Sigmoid colon (tissue), 4 donors: ENCODE measurements at regions not wholly inside any gene's neighbourhood (a gene's known extent, or its start where the extent isn't known, plus 50 kb on each side); places are given as distances from the start of the nearest gene placed in this dataset.

ENCODE experiments used
- EP300 ChIP-seq, 4 donors: sonication (generic); formaldehyde crosslinking; IDR thresholded peaks; one replicate each; pipeline ENCODE4 v1.6.1; 2017; ENCODE audit warnings: antibody characterized with exemption in 4 of 4
- POLR2A ChIP-seq, 2 donors: fragments of 450-650 bp; IDR thresholded peaks; one replicate each; pipeline ENCODE4 v1.6.1; 2016; ENCODE audit warnings: antibody characterized with exemption in 2 of 2, mild to moderate bottlenecking in 2 of 2, moderate library complexity in 2 of 2
- POLR2AphosphoS5 ChIP-seq, 4 donors: sonication (generic); formaldehyde crosslinking; IDR thresholded peaks; one replicate each; pipeline ENCODE4 v1.6.1; 2017; ENCODE audit warnings: antibody characterized with exemption in 4 of 4
- TF ChIP-seq, protein P1 (sequence below), 4 experiments: fragments of 450-650 bp in 3 of 4; fragments of 200-600 bp in 1 of 4; IDR thresholded peaks; one replicate each; pipeline ENCODE4 v1.5.1; 2016 to 2019; ENCODE audit warnings: antibody characterized with exemption in 4 of 4, mild to moderate bottlenecking in 3 of 4, moderate library complexity in 2 of 4

GRCh38 chr5:60195083-60195482 is 301.6 kb upstream of the PDE4D start:
- TF ChIP-seq EP300 (IDR thresholded peaks at IDR 0.05) (no peak), POLR2A (IDR thresholded peaks at IDR 0.05) (no peak), POLR2AphosphoS5 (IDR thresholded peaks at IDR 0.05) (no peak)
- TF ChIP-seq, protein P1, sequence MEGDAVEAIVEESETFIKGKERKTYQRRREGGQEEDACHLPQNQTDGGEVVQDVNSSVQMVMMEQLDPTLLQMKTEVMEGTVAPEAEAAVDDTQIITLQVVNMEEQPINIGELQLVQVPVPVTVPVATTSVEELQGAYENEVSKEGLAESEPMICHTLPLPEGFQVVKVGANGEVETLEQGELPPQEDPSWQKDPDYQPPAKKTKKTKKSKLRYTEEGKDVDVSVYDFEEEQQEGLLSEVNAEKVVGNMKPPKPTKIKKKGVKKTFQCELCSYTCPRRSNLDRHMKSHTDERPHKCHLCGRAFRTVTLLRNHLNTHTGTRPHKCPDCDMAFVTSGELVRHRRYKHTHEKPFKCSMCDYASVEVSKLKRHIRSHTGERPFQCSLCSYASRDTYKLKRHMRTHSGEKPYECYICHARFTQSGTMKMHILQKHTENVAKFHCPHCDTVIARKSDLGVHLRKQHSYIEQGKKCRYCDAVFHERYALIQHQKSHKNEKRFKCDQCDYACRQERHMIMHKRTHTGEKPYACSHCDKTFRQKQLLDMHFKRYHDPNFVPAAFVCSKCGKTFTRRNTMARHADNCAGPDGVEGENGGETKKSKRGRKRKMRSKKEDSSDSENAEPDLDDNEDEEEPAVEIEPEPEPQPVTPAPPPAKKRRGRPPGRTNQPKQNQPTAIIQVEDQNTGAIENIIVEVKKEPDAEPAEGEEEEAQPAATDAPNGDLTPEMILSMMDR (IDR thresholded peaks at IDR 0.05), result no peak
